HPDE6-E6E7 (cell line): ENCODE measurements at regions not wholly inside any gene's neighbourhood (a gene's known extent, or its start where the extent isn't known, plus 50 kb on each side); places are given as distances from the start of the nearest gene placed in this dataset.
A peak's percentile ranks its signal among the peaks of the same experiment; 100 is the strongest.
"Not testable (repeated sequence)": the region's sequence is repeated elsewhere in the genome, so short reads cannot be mapped to it uniquely, and the experiment has no call there.

ENCODE experiments used
- DNase-seq: peaks from one replicate; pipeline ENCODE4 v3.0.0; 2011; ENCODE audit warnings: missing footprints; ENCODE audit errors: extremely low spot score

GRCh38 chr1:117754061-117754969 lies 148.5 kb downstream of the TENT5C start:
- peak; percentile 58 for DNase-seq

- DNase-seq, result no peak
These were observed 151.8 kb downstream of the TENT5C start for GRCh38 chr1:117757668-117758067.

GRCh38 chr1:117758444-117759316 lies 152.8 kb downstream of the TENT5C start:
- peak; percentile 60 for DNase-seq

GRCh38 chr1:117759535-117759934 lies 153.7 kb downstream of the TENT5C start:
- no peak for DNase-seq

GRCh38 chr1:117760069-117760468 lies 154.2 kb downstream of the TENT5C start:
- DNase-seq, result no peak

- no peak for DNase-seq
These were observed 154.6 kb downstream of the TENT5C start for GRCh38 chr1:117760485-117760884.

GRCh38 chr1:117767756-117768155 lies 161.7 kb downstream of the GDAP2 start:
- DNase-seq, result not testable (repeated sequence)

GRCh38 chr1:117770981-117771531 lies 158.4 kb downstream of the GDAP2 start:
- no peak for DNase-seq

- DNase-seq, result no peak
These were observed 150.1 kb downstream of the GDAP2 start for GRCh38 chr1:117779364-117779763.

GRCh38 chr1:117780687-117781475 lies 148.5 kb downstream of the GDAP2 start:
- DNase-seq, result no peak

GRCh38 chr1:117782056-117782455 lies 147.4 kb downstream of the GDAP2 start:
- DNase-seq, result no peak

- DNase-seq, result no peak
These were observed 145.6 kb downstream of the GDAP2 start for GRCh38 chr1:117783606-117784396.

GRCh38 chr1:117788014-117788413 lies 141.4 kb downstream of the GDAP2 start:
- no peak for DNase-seq

GRCh38 chr1:117793413-117793812 lies 136.0 kb downstream of the GDAP2 start:
- no peak for DNase-seq

GRCh38 chr1:117794073-117794472 lies 135.3 kb downstream of the GDAP2 start:
- DNase-seq, result no peak

GRCh38 chr1:117795190-117795589 lies 134.2 kb downstream of the GDAP2 start:
- peak; percentile 65 for DNase-seq

- no peak for DNase-seq
These were observed 133.6 kb downstream of the GDAP2 start for GRCh38 chr1:117795792-117796191.

GRCh38 chr1:117796226-117796625 lies 133.2 kb downstream of the GDAP2 start:
- DNase-seq, result no peak

- DNase-seq, result no peak
These were observed 130.9 kb downstream of the GDAP2 start for GRCh38 chr1:117798550-117798949.

- no peak for DNase-seq
These were observed 126.7 kb downstream of the GDAP2 start for GRCh38 chr1:117802531-117803257.
